HUES48 (cell line): ENCODE measurements at regions not wholly inside any gene's neighbourhood (a gene's known extent, or its start where the extent isn't known, plus 50 kb on each side); places are given as distances from the start of the nearest gene placed in this dataset.
"Not testable (repeated sequence)": the region's sequence is repeated elsewhere in the genome, so short reads cannot be mapped to it uniquely, and the experiment has no call there.

Experiments
- H3K27ac ChIP-seq: one replicate; pipeline ENCODE4 v1.7.0; 2013; ENCODE audit warnings: low read depth, low read length, inconsistent platforms
- H3K27me3 ChIP-seq: 2 replicates; pipeline ENCODE4 v1.6.1; 2013; ENCODE audit warnings: mild to moderate bottlenecking, low read length; ENCODE audit not compliant: control insufficient read depth, insufficient read depth
- H3K36me3 ChIP-seq: 2 replicates; pipeline ENCODE4 v1.6.1; 2013; ENCODE audit warnings: low read length; ENCODE audit not compliant: control insufficient read depth, insufficient read depth
- H3K4me1 ChIP-seq: 2 replicates; pipeline ENCODE4 v1.6.1; 2013; ENCODE audit warnings: mild to moderate bottlenecking, low read length; ENCODE audit not compliant: control insufficient read depth, insufficient read depth
- H3K4me3 ChIP-seq: 2 replicates; pipeline ENCODE4 v1.5.1; 2013; ENCODE audit warnings: mild to moderate bottlenecking, low read depth, low read length
- H3K9ac ChIP-seq: 2 replicates; pipeline ENCODE4 v1.6.1; 2013; ENCODE audit warnings: mild to moderate bottlenecking, low read depth, low read length, moderate library complexity
- H3K9me3 ChIP-seq: 2 replicates; pipeline ENCODE4 v1.6.1; 2013; ENCODE audit warnings: low read length; ENCODE audit not compliant: control insufficient read depth, insufficient read depth

GRCh38 chr3:153246806-153247205, 84.8 kb downstream of the RAP2B start:
- H3K9me3 ChIP-seq, result 0 out of 2 replicates have a peak, but pooled peaks cover under 1% of the 10 kb centered on the region

GRCh38 chr3:153247331-153248330, 85.6 kb downstream of the RAP2B start:
- H3K9ac ChIP-seq, result no peak overlapping the region
- no peaks in the 10 kb centered on the region for H3K36me3 ChIP-seq
- H3K27ac ChIP-seq, result no peak overlapping the region
- H3K4me1 ChIP-seq, result no peaks in the 10 kb centered on the region
- no peaks in the 10 kb centered on the region for H3K27me3 ChIP-seq
- H3K4me3 ChIP-seq, result no peak overlapping the region
- H3K9me3 ChIP-seq, result no peaks in the 10 kb centered on the region

More at GRCh38 chr3:153246806-153247205, 84.8 kb downstream of the RAP2B start:
- no peaks in the 10 kb centered on the region for H3K36me3 ChIP-seq
- H3K4me3 ChIP-seq, result no peak overlapping the region
- H3K4me1 ChIP-seq, result no peaks in the 10 kb centered on the region
- H3K27ac ChIP-seq, result no peak overlapping the region
- H3K27me3 ChIP-seq, result no peaks in the 10 kb centered on the region
- H3K9ac ChIP-seq, result no peak overlapping the region

GRCh38 chr3:153248835-153249234, 86.8 kb downstream of the RAP2B start:
- H3K4me1 ChIP-seq, H3K27me3 ChIP-seq, H3K36me3 ChIP-seq, H3K9ac ChIP-seq, H3K4me3 ChIP-seq, H3K9me3 ChIP-seq, H3K27ac ChIP-seq: not testable (repeated sequence)

- H3K9ac ChIP-seq, result no peak overlapping the region
- H3K36me3 ChIP-seq, result no peaks in the 10 kb centered on the region
- H3K27ac ChIP-seq, result no peak overlapping the region
- H3K4me1 ChIP-seq, result peaks cover 4% of the 10 kb centered on the region; the same call in 1 of the 2 replicates
- H3K9me3 ChIP-seq, result no peaks in the 10 kb centered on the region
- no peaks in the 10 kb centered on the region for H3K27me3 ChIP-seq
- H3K4me3 ChIP-seq, result no peak overlapping the region
Measured at GRCh38 chr3:153249906-153250305, 87.9 kb downstream of the RAP2B start.

GRCh38 chr3:153250446-153250845, 88.4 kb downstream of the RAP2B start:
- Histone ChIP-seq H3K4me1 (peaks cover 7% of the 10 kb centered on the region; the same call in 1 of the 2 replicates), H3K9me3 (no peaks in the 10 kb centered on the region), H3K27ac (no peak overlapping the region), H3K36me3 (no peaks in the 10 kb centered on the region), H3K27me3 (no peaks in the 10 kb centered on the region), H3K9ac (no peak overlapping the region), H3K4me3 (no peak overlapping the region)

- Histone ChIP-seq H3K27me3 (no peaks in the 10 kb centered on the region), H3K9ac (no peak overlapping the region), H3K27ac (no peak overlapping the region), H3K4me1 (peaks cover 11% of the 10 kb centered on the region; the same call in 1 of the 2 replicates), H3K9me3 (no peaks in the 10 kb centered on the region), H3K4me3 (no peak overlapping the region), H3K36me3 (no peaks in the 10 kb centered on the region)
Measured at GRCh38 chr3:153252963-153253362, 90.9 kb downstream of the RAP2B start.

- peaks cover 11% of the 10 kb centered on the region; the same call in 1 of the 2 replicates for H3K4me1 ChIP-seq
- H3K27ac ChIP-seq, result no peak overlapping the region
- no peak overlapping the region for H3K4me3 ChIP-seq
Measured at GRCh38 chr3:153254361-153254760, 92.3 kb downstream of the RAP2B start.

GRCh38 chr3:153257673-153258351, 95.8 kb downstream of the RAP2B start:
- H3K9me3 ChIP-seq, result no peaks in the 10 kb centered on the region
- peaks cover 11% of the 10 kb centered on the region; the same call in 1 of the 2 replicates for H3K4me1 ChIP-seq
- no peak overlapping the region for H3K27ac ChIP-seq
- no peak overlapping the region for H3K9ac ChIP-seq
- H3K36me3 ChIP-seq, result no peaks in the 10 kb centered on the region
- no peaks in the 10 kb centered on the region for H3K27me3 ChIP-seq
- H3K4me3 ChIP-seq, result no peak overlapping the region

More at GRCh38 chr3:153254361-153254760, 92.3 kb downstream of the RAP2B start:
- no peaks in the 10 kb centered on the region for H3K27me3 ChIP-seq
- no peak overlapping the region for H3K9ac ChIP-seq
- H3K36me3 ChIP-seq, result no peaks in the 10 kb centered on the region
- no peaks in the 10 kb centered on the region for H3K9me3 ChIP-seq

- no peaks in the 10 kb centered on the region for H3K9me3 ChIP-seq
- no peaks in the 10 kb centered on the region for H3K36me3 ChIP-seq
- H3K9ac ChIP-seq, result no peak overlapping the region
- no peak overlapping the region for H3K4me3 ChIP-seq
- peaks cover 7% of the 10 kb centered on the region; the same call in 1 of the 2 replicates for H3K4me1 ChIP-seq
- no peaks in the 10 kb centered on the region for H3K27me3 ChIP-seq
- H3K27ac ChIP-seq, result no peak overlapping the region
Measured at GRCh38 chr3:153259956-153260355, 97.9 kb downstream of the RAP2B start.

GRCh38 chr3:153260681-153261080, 98.7 kb downstream of the RAP2B start:
- Histone ChIP-seq H3K27ac (no peak overlapping the region), H3K27me3 (no peaks in the 10 kb centered on the region), H3K4me3 (no peak overlapping the region), H3K9me3 (no peaks in the 10 kb centered on the region), H3K36me3 (no peaks in the 10 kb centered on the region), H3K9ac (no peak overlapping the region), H3K4me1 (peaks cover 1% of the 10 kb centered on the region; the same call in 1 of the 2 replicates)

- H3K36me3 ChIP-seq, result no peaks in the 10 kb centered on the region
- H3K27ac ChIP-seq, result no peak overlapping the region
- peaks cover 8% of the 10 kb centered on the region; the same call in 1 of the 2 replicates for H3K9me3 ChIP-seq
- no peaks in the 10 kb centered on the region for H3K27me3 ChIP-seq
- H3K9ac ChIP-seq, result no peak overlapping the region
- H3K4me1 ChIP-seq, result no peaks in the 10 kb centered on the region
- H3K4me3 ChIP-seq, result no peak overlapping the region
Measured at GRCh38 chr3:153266619-153267018, 104.6 kb downstream of the RAP2B start.
